ENCODE measurements at regions not wholly inside any gene's neighbourhood (a gene's known extent, or its start where the extent isn't known, plus 50 kb on each side); places are given as distances from the start of the nearest gene placed in this dataset.

GRCh38 chr1:222443566-222443965 is 104.3 kb downstream of the HHIPL2 start:
- no peak overlapping the region for H3K4me2 ChIP-seq
- CTCF ChIA-PET = no interaction called here
- intact Hi-C loops (cut with micrococcal nuclease; ENCODE audit: unreplicated experiment) = no loop called here
- no peaks in the 10 kb centered on the region for H4K20me1 ChIP-seq (ENCODE audit: insufficient read depth)
- H3K36me3 ChIP-seq (ENCODE audit: low read depth) = no peaks in the 10 kb centered on the region
- TF ChIP-seq EZH2 (IDR thresholded peaks at IDR 0.05; ENCODE audit: low read depth) (no peak), CTCF (conservative IDR thresholded peaks at IDR 0.05) (no peak)
- no peak overlapping the region for H3K4me3 ChIP-seq
- POLR2A ChIA-PET (ENCODE audit: unreplicated experiment) = interaction anchor here (0.6 kb wide), 1 partner anchor 453 kb away, joined by 5 read pairs; no protein-coding TSS in a partner anchor
- no peaks in the 10 kb centered on the region for H3F3A ChIP-seq (ENCODE audit: insufficient read depth, low read depth)
- H3K9me3 ChIP-seq (ENCODE audit: insufficient read depth, low read depth) = no peaks in the 10 kb centered on the region
- H2AFZ ChIP-seq = no peak overlapping the region
- H3K79me2 ChIP-seq (ENCODE audit: low read depth) = no peaks in the 10 kb centered on the region
- BruUV-seq (replicated peaks) = no TSS peak
- H3K4me1 ChIP-seq (replicated peaks; ENCODE audit: insufficient read depth) = no peaks in the 10 kb centered on the region
- H3K9me2 ChIP-seq (ENCODE audit: insufficient read depth) = no peaks in the 10 kb centered on the region; the same call in 1 of the 2 replicates
- no peak for DNase-seq
- H3K27me3 ChIP-seq (ENCODE audit: insufficient read depth, low read depth) = no peaks in the 10 kb centered on the region
- H3K27ac ChIP-seq = no peak overlapping the region

- BruUV-seq (replicated peaks) = no TSS peak
Measured at GRCh38 chr1:222441066-222441465, 106.8 kb downstream of the HHIPL2 start.

GRCh38 chr1:222424826-222425225 is 123.1 kb downstream of the HHIPL2 start:
- CTCF ChIA-PET = no interaction called here
- Histone ChIP-seq H3K9me3 (ENCODE audit: insufficient read depth, low read depth) (no peaks in the 10 kb centered on the region; the same call in 1 of the 2 replicates), H3K4me3 (no peak overlapping the region), H3K4me1 (replicated peaks; ENCODE audit: insufficient read depth) (no peaks in the 10 kb centered on the region), H3K4me2 (no peak overlapping the region), H3K79me2 (ENCODE audit: low read depth) (no peaks in the 10 kb centered on the region), H2AFZ (no peak overlapping the region), H3K9me2 (ENCODE audit: insufficient read depth) (no peaks in the 10 kb centered on the region), H3K27me3 (ENCODE audit: insufficient read depth, low read depth) (no peaks in the 10 kb centered on the region), H3K36me3 (ENCODE audit: low read depth) (no peaks in the 10 kb centered on the region), H4K20me1 (ENCODE audit: insufficient read depth) (no peaks in the 10 kb centered on the region), H3F3A (ENCODE audit: insufficient read depth, low read depth) (no peaks in the 10 kb centered on the region), H3K27ac (no peak overlapping the region)
- BruUV-seq (replicated peaks) = no TSS peak
- POLR2A ChIA-PET (ENCODE audit: unreplicated experiment) = no interaction called here
- intact Hi-C loops (cut with micrococcal nuclease; ENCODE audit: unreplicated experiment) = no loop called here
- no peak for DNase-seq
- TF ChIP-seq CTCF (conservative IDR thresholded peaks at IDR 0.05) = no peak
- TF ChIP-seq EZH2 (IDR thresholded peaks at IDR 0.05; ENCODE audit: low read depth) = no peak

More at GRCh38 chr1:222441066-222441465, 106.8 kb downstream of the HHIPL2 start:
- Histone ChIP-seq H3K4me3 (no peak overlapping the region), H2AFZ (no peak overlapping the region), H3K4me2 (no peak overlapping the region), H3K27me3 (ENCODE audit: insufficient read depth, low read depth) (no peaks in the 10 kb centered on the region), H3K36me3 (ENCODE audit: low read depth) (no peaks in the 10 kb centered on the region), H4K20me1 (ENCODE audit: insufficient read depth) (no peaks in the 10 kb centered on the region), H3K27ac (no peak overlapping the region), H3K4me1 (replicated peaks; ENCODE audit: insufficient read depth) (no peaks in the 10 kb centered on the region), H3K9me3 (ENCODE audit: insufficient read depth, low read depth) (no peaks in the 10 kb centered on the region), H3F3A (ENCODE audit: insufficient read depth, low read depth) (no peaks in the 10 kb centered on the region), H3K9me2 (ENCODE audit: insufficient read depth) (no peaks in the 10 kb centered on the region; the same call in 1 of the 2 replicates), H3K79me2 (ENCODE audit: low read depth) (no peaks in the 10 kb centered on the region)
- POLR2A ChIA-PET (ENCODE audit: unreplicated experiment) = no interaction called here
- intact Hi-C loops (cut with micrococcal nuclease; ENCODE audit: unreplicated experiment) = no loop called here
- DNase-seq = no peak
- CTCF ChIA-PET = no interaction called here
- TF ChIP-seq CTCF (conservative IDR thresholded peaks at IDR 0.05) (no peak), EZH2 (IDR thresholded peaks at IDR 0.05; ENCODE audit: low read depth) (no peak)

All from PC-9 (cell line).